GM18951 (cell line): ENCODE measurements at regions not wholly inside any gene's neighbourhood (a gene's known extent, or its start where the extent isn't known, plus 50 kb on each side); places are given as distances from the start of the nearest gene placed in this dataset.

Experiments used
- POLR2A ChIP-seq: IDR thresholded peaks from 4 replicates; pipeline ENCODE4 v1.6.1; 2011; ENCODE audit warnings: mild to moderate bottlenecking; ENCODE audit not compliant: insufficient read length, insufficient read depth; ENCODE audit errors: extremely low read depth
- in situ Hi-C: fragments of 300-500 bp; cut with MboI; formaldehyde crosslinking; loops from one replicate; pipeline ENCODE4 v1.12.0; 2022; ENCODE audit warnings: low sequenced_read_pairs, mixed read lengths, inconsistent platforms; ENCODE audit not compliant: unreplicated experiment

DNA sequence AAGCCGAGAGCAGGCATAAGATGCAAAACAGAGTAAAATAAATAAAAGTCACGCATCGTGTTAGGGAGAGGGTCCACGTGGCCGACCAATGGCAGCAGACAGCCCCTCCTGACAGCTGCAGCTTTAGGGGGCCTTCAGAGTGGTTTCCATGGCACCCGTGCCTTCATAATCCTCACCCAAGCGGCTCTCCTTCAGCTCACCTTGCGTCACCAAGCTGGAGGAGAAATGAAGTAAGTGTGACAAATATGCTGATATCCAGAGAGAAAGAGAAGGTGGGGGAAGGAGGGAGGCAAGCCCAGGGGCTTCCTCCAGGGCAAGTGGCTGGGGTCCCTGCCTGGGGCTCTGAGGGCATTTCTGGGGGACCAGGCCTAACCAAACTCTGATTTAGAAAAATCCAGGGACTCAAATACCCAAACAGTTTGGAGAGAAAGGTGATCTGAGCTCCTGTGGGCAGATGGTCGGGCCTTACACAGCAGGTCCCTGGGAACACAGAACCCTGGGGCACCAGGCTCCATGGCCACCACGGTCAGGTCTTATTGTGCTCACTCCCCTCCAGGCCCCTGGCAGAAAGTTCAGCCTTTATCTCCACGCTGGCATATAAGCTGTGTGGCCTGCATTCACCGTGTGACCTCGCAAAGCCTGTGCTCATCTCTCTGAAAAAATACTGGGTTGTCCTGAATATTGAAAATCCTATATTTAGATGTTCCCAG is 80.7 kb upstream of the TNRC6C start:
- in situ Hi-C loops, result no loop called here
- no peak for TF ChIP-seq POLR2A

DNA sequence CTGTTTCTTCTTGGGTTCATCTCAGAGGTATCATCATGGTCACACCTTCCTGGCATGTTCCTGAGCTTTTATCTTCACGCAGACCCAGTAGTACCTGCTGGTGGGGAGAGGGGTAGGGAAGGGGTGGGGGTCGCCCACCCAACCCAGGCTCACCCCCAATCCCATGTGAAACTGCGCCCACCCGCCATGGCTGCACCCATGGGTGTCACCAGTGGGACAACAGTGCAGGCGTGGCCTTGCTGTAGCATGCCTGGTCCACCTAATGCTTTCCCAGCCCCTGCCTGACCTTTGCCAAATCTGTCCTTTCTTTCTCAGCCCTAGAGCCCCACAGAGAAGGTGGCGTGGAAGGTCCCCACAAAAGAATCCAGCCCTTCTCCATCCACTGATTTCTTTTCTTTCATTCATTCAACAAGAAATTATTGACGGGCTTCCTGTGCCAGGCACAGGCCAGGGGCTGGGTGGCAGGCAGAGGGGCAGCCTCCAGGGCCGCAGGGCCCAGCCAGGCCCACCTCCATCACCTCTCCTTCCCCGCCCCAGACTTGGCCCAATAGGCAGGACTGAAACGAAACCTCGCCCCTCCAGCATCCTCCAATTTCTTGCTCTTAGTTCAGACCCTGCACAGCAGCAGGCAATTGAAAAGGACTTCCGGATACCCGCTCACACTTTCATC is 79.1 kb upstream of the TNRC6C start:
- in situ Hi-C loops, result no loop called here
- TF ChIP-seq POLR2A, result no peak

DNA sequence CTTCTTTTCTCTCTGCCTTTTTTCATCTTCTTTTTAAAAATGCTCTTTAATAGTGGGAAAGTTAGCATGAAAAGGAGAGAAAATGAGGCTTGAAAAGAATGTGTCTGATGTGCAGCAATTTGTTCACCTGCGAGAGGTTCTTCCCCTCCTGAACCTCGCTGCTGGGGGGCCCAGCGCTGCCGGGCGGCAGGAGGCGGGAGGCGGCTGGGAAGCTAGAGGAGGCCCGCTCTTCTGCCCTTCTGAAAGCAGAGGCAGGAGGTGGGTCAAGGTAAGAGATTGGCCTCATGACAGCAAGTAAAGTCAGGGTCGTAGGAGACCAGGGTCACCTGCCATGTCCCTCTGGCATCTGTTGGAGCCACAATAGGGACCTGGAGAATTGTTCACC is 78.6 kb upstream of the TNRC6C start:
- in situ Hi-C loops, result no loop called here
- no peak for TF ChIP-seq POLR2A

DNA sequence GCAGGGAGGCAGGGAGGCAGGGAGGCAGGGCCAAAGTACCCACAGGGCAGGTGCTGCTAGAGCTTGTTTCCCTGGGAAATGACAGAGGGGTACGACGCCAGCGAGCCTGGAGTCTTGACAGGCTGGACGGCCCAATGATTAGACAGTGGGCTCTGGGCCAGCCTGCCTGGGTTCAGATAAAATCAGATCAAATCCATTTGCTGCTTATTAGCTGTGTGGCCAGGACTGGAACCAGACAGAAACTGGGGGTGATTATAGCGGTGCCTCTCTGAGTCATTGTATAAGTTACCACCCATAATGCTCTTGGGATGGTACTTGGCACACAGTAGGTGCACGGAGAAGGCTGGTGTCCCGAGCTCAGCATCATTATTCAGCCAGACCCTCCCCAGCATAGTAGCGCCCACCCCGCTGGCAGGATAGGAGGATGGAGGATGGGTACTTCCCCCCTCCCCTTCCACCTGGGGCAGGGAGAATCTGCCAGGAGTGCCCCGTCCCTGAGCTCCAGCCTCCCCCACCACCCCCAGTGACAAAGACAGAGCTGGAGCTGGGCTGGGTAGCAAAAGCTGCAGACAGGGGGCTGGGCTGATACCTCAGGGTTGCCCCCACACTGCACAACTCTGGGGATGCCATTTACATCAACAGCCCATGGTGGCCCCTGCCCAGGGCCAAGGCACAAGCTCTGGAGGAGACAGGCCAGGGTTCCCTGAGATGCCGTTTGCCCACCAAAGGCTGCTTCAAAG is 77.6 kb upstream of the TNRC6C start:
- no peak for TF ChIP-seq POLR2A
- in situ Hi-C loops, result no loop called here

DNA sequence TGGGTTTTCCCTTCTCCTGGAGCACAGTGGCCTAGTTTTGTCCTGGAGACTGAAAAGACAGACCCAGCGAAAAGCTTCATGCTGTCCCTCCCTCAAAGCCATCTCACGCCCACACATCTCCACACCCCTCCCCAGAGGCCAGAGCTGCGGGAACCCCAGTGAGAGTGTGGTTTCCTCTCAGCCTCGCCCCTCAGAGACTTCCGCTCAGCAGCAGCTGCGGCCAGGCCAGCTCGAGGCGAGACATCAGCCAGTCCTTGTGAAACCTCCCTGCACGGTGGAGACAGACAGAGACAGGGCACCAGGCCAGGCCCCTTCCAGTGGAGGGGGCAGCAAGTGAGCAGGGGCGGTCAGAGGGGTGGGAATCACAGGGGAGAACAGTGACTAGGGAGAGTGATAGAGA is 77.0 kb upstream of the TNRC6C start:
- TF ChIP-seq POLR2A, result no peak
- in situ Hi-C loops, result no loop called here

- TF ChIP-seq POLR2A, result no peak
- in situ Hi-C loops, result no loop called here
Observed at GRCh38 chr17:77882040-77882439, 76.5 kb upstream of the TNRC6C start.

DNA sequence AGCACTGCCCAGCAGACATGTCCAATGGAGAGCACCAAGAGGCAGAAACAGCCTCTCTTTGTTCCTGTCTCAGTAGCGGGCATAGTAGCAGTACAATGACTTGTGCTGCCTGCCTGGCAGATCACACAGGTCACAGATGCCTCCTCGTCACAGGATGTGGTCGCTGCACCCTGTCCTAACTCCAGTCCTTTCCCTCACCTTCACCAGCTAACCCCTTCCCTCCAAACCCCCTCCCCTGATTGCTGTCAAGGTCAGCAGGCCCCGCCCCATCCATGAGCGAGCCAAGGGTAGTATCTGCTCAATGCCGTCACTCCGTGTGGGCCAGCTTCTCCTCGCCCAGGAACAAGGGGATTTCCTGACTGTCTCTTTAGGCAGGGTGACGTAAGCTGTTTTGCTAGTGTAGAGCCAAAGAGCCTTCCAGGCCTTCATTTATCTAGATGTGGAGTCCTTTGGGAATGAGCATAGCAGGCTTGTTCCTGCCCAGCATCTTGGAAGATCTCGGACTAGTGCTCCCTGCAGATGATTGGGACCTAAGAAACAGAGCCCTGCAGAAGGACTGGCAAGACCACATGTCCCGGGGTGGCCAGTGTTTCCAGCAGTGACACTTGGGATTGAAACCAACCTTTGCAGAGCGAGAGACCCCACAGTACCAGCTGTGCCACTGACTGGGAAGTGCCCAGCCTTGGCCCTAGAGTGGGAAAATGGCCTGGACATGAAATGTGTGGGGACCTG is 75.9 kb upstream of the TNRC6C start:
- in situ Hi-C loops, result no loop called here
- no peak for TF ChIP-seq POLR2A

GRCh38 chr17:77883213-77883650 is 75.3 kb upstream of the TNRC6C start:
- in situ Hi-C loops, result no loop called here
- TF ChIP-seq POLR2A, result no peak

GRCh38 chr17:77884019-77884418 is 74.5 kb upstream of the TNRC6C start:
- no peak for TF ChIP-seq POLR2A
- in situ Hi-C loops, result no loop called here

- in situ Hi-C loops, result no loop called here
- no peak for TF ChIP-seq POLR2A
Observed at GRCh38 chr17:77884967-77885641, 73.4 kb upstream of the TNRC6C start.

DNA sequence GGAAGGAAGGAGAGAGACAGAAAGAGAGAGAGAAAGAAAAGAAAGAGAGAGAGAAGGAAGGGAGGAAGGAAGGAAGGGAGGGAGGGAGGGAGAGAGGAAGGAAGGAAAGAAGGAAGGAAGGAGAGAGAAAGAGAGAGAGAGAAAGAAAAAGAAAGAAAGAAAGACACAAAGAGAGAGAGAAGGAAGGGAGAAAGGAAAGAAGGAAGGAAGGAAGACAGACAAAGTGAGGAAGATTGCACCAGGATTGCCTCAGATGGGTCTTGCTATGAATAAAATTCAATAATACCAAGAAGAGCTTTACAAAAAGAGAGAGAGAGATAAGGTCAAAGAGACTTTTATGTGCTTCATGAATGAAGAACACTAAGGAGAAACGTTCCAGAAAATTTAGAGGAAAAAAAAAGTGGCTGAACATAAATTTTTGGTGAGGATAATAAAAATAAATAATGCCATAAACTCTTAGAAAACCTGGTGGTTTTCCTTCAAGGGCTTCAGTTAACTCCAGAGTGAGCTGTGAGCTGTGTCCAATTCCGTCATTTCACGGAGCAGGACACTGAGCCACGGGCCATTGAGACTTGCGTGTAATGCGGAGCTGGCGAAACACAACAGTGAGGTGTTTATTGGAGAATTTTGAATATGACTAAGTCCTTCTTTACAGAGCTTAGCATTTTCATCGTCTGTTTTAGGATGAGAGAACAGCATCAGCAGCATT is 72.7 kb upstream of the TNRC6C start:
- in situ Hi-C loops, result no loop called here
- TF ChIP-seq POLR2A, result no peak

GRCh38 chr17:77886387-77886728 is 72.1 kb upstream of the TNRC6C start:
- in situ Hi-C loops, result no loop called here
- TF ChIP-seq POLR2A, result no peak
